HG03342 (cell line): ENCODE measurements at regions not wholly inside any gene's neighbourhood (a gene's known extent, or its start where the extent isn't known, plus 50 kb on each side); places are given as distances from the start of the nearest gene placed in this dataset.
"Not testable (repeated sequence)": the region's sequence is repeated elsewhere in the genome, so short reads cannot be mapped to it uniquely, and the experiment has no call there.

ENCODE experiments used
- ATAC-seq: cut with Tn5 transposase; IDR thresholded peaks from one replicate; pipeline ENCODE4 v1.9.1; 2021; ENCODE audit warnings: mild to moderate bottlenecking, moderate library complexity; ENCODE audit not compliant: unreplicated experiment

GRCh38 chr20:57983082-57983481 lies 245.4 kb downstream of the ANKRD60 start:
- ATAC-seq = no peak

DNA sequence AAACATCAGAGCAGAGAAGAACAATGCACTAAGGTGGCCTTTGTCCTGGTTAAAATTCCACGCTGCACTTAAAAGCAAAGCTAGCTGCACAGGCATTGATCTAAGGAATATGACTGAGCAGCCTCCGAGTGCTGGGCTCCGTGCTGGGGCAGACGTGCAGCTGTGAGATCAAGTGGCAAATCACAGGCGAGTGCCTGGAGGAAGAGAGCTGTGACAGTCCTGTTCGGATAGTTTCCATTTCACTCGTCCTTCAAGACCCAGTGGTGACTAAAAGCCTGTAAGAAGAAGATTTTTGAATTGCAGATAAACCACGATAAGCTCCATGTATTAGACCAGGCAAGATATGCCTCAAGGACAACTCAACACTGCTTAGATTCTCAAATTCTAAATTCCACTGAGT lies 247.9 kb downstream of the ANKRD60 start:
- ATAC-seq = no peak

GRCh38 chr20:57977569-57977968 lies 250.9 kb downstream of the ANKRD60 start:
- ATAC-seq = no peak

- no peak for ATAC-seq
Measured at GRCh38 chr20:57977141-57977540, 251.3 kb downstream of the ANKRD60 start.

GRCh38 chr20:57974863-57975262 lies 253.6 kb downstream of the ANKRD60 start:
- no peak for ATAC-seq

- ATAC-seq = no peak
Measured at GRCh38 chr20:57973886-57974285, 254.6 kb downstream of the ANKRD60 start.

DNA sequence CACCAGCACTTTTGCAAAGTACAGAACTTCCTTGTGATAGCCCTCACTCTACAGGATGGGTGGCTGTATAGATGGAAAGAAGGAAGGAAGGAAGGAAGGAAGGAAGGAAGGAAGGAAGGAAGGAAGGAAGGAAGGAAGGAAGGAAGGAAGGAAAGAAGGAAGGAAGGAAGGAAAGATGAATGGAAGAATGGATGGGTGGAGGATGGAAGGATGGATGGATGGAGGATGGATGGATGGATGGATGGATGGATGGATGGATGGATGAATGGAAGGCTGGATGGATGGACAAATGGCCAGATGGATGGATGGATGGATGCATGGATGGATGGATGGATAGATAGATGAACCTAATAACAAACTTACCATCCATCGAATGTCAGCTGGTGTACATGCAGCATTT lies 256.9 kb downstream of the ANKRD60 start:
- not testable (repeated sequence) for ATAC-seq

- ATAC-seq = no peak
Measured at GRCh38 chr20:57970856-57971255, 257.6 kb downstream of the ANKRD60 start.

DNA sequence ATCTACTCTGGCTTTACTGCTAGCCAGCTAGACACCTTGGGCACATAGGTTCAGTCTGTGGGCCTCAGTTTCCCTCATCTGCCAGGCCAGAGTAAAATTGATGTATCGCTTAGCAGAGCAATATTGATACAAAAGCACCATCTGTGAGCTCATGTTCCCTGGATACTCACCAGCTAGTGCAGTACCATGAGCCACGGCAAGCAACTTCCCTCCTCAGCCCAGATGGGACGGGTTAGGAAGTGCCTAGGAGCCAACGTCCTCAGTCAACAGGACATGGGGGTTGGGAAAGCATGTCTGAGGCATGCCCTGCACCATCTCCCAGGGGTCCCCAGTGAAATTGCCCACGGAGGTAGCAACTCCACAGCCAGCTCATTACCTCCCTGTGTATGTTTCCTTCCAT lies 258.3 kb downstream of the ANKRD60 start:
- no peak for ATAC-seq

GRCh38 chr20:57968120-57968519 lies 258.3 kb upstream of the PMEPA1 start:
- ATAC-seq = no peak

DNA sequence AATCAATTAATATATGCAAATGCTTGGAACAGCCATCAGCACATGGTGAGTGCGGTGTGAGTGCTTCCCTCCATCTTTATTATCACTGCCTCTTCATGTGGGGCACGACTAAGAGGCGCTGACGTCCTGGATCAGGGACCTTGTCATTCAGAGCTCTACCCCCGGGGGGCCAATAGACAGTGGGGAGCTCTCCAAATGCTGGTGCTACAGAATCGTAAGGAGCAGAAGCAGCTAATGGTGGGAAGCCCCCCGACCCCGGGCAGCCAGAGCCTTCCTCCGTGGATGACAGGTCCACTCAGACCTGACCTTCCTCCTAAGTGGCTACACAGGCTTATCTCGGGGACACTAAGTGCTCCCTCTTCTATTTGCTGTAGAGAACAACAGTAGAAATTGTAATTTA lies 257.5 kb upstream of the PMEPA1 start:
- ATAC-seq = no peak

GRCh38 chr20:57966620-57967019 lies 256.8 kb upstream of the PMEPA1 start:
- no peak for ATAC-seq

GRCh38 chr20:57965441-57965840 lies 255.6 kb upstream of the PMEPA1 start:
- no peak for ATAC-seq

GRCh38 chr20:57964011-57964862 lies 254.4 kb upstream of the PMEPA1 start:
- no peak for ATAC-seq

GRCh38 chr20:57960803-57961575 lies 251.2 kb upstream of the PMEPA1 start:
- no peak for ATAC-seq

GRCh38 chr20:57959589-57959988 lies 249.8 kb upstream of the PMEPA1 start:
- no peak for ATAC-seq

- ATAC-seq = no peak
Measured at GRCh38 chr20:57959018-57959417, 249.2 kb upstream of the PMEPA1 start.

- no peak for ATAC-seq
Measured at GRCh38 chr20:57958050-57958420, 248.2 kb upstream of the PMEPA1 start.

DNA sequence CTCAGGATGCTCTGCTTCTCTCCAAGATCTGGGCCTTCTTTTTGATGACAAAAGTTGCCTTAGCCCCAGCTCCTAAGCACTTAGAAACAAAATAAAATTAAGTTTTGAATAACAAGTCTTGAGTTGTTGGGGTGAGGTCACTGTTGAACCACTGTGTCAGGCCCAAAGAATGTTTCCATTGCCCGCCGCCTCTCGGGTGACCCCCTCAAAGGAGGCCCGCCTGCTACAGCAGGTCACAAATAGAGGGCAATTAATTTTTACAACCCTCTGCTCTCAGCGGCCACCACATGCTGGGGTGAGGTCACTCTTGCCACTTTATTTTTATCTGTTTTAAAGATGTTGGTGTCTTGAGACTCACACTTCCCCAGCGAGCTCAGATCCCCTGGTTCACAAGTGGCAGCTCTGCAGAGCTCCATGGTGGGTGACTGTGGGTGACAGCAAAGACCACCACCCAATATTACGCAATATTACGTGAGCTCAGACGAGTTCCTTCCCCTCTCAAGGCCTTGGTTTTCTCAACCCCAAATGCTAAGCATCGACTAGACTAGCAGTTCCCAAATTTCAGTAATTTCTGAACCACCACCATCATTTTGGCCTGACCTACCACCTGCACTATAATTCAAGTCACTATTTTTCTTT lies 247.7 kb upstream of the PMEPA1 start:
- ATAC-seq = no peak

DNA sequence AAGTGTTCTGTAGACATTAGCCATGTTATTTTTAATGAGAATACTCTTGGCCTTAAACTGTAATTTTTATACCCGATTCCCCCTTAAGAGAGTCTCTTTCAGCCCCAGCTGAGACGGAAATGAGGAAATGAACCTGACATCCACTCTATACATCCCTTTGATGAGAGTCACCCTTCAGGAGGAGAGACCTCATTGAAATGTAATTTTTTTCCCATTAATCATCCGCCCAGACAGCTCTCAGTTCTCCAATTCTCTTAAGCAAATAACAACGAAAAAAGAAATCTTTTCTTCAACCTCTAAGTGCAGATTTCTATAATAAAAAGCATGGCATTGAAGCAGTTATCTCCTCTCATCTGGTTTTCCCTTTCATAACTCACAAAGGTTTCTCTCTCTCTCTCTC lies 243.8 kb upstream of the PMEPA1 start:
- no peak for ATAC-seq

DNA sequence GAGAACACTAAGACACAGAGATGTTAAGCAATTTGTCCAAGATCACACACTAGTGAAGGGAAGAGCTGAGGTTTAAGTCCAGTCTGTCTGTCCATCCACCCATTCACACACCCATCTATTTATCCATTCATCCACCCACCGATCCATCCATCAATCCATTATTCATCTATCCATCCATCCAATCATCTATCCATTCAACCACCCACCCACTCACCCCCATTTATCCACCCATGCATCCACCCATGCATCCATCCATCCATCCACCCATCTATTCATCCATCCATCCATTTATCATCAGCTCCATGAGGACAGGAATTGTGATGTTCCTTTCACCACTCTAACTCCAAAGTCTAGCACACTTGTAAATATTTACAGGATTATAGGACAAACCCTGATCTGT lies 242.3 kb upstream of the PMEPA1 start:
- ATAC-seq = no peak

- no peak for ATAC-seq
Measured at GRCh38 chr20:57951549-57951948, 241.7 kb upstream of the PMEPA1 start.
